ENCODE measurements at regions not wholly inside any gene's neighbourhood (a gene's known extent, or its start where the extent isn't known, plus 50 kb on each side); places are given as distances from the start of the nearest gene placed in this dataset.
A peak's percentile ranks its signal among the peaks of the same experiment; 100 is the strongest.

GRCh38 chr9:129383019-129383560 lies 205.0 kb upstream of the IER5L start:
- Histone ChIP-seq H4K5ac (ENCODE audit: low read depth, low read length) (peak overlapping the region; percentile 47; the same call in 1 of the 2 replicates), H3K79me1 (ENCODE audit: low read depth in 1 of 2, low read length in 2 of 2) (no peaks in the 10 kb centered on the region), H3K9me3 (ENCODE audit: control insufficient read depth, insufficient read depth, low read length) (no peaks in the 10 kb centered on the region), H2BK5ac (ENCODE audit: low read depth, low read length, poor library complexity, severe bottlenecking) (no peak overlapping the region), H3K36me3 (ENCODE audit: control insufficient read depth, insufficient read depth, low read length) (no peaks in the 10 kb centered on the region), H2AK5ac (ENCODE audit: low read depth, low read length) (no peak overlapping the region), H3K27me3 (ENCODE audit: control insufficient read depth, insufficient read depth, low read length) (peaks cover 15% of the 10 kb centered on the region), H3K14ac (replicated peaks; ENCODE audit: low read depth, low read length) (peak overlapping the region; percentile 55), H3K4me3 (ENCODE audit: insufficient read depth, low read depth, low read length) (peak overlapping the region; percentile 18), H2BK120ac (ENCODE audit: low read depth, low read length) (peak overlapping the region; percentile 39; the same call in 1 of the 2 replicates), H3K56ac (ENCODE audit: extremely low read depth, insufficient read depth, low read length) (no peak overlapping the region), H2AK9ac (replicated peaks; ENCODE audit: low read depth, low read length, poor library complexity) (peak overlapping the region; percentile 87), H3K23ac (ENCODE audit: low read depth, low read length) (no peak overlapping the region), H3K9ac (ENCODE audit: low read depth, low read length) (peak overlapping the region; percentile 77), H4K20me1 (ENCODE audit: insufficient read depth, low read length) (no peaks in the 10 kb centered on the region), H2BK20ac (ENCODE audit: low read depth, low read length) (no peak overlapping the region), H2AFZ (replicated peaks; ENCODE audit: low read length, poor library complexity) (peak overlapping the region; percentile 98), H3K4me2 (ENCODE audit: low read depth, low read length) (peak overlapping the region; percentile 14), H3K9me1 (ENCODE audit: insufficient read depth, low read length) (no peaks in the 10 kb centered on the region; the same call in 1 of the 2 replicates), H3K4me1 (ENCODE audit: control insufficient read depth, insufficient read depth, low read length) (peaks cover 4% of the 10 kb centered on the region; the same call in 1 of the 2 replicates), H2BK15ac (ENCODE audit: low read depth, low read length) (no peak overlapping the region; the same call in 2 of the 3 replicates), H3K18ac (ENCODE audit: low read depth, low read length) (no peak overlapping the region; the same call in 1 of the 2 replicates), H4K8ac (ENCODE audit: low read depth in 2 of 2, low read length in 2 of 2) (peak overlapping the region; percentile 73 to 92; a peak in 2 of 4 replicates), H3K4ac (ENCODE audit: low read depth, low read length) (peak overlapping the region; percentile 41), H3K27ac (ENCODE audit: insufficient read depth, low read length) (no peak overlapping the region), H4K91ac (ENCODE audit: insufficient read depth, low read depth, low read length) (0 out of 2 replicates have a peak overlapping the region, but pooled peaks have one; percentile 72)
- BruUV-seq (replicated peaks), result no TSS peak
- DNase-seq (no peak), ATAC-seq (ENCODE audit: low read depth) (no peak; the same call in 1 of the 2 replicates)
- POLR2A ChIA-PET (ENCODE audit: unreplicated experiment), result no interaction called here
- intact Hi-C loops (cut with micrococcal nuclease) (no loop called here), dilution Hi-C loops (cut with HindIII; ENCODE audit: low sequenced_read_pairs, unreplicated experiment) (no loop called here), in situ Hi-C loops (cut with MboI; ENCODE audit: low sequenced_read_pairs) (no loop called here)
- 43% methylated on average over 6 of the region's 29 CpGs; no CpG with 5 or more reads in 1 of the 2 experiments for WGBS, 2 experiments (ENCODE audit: extremely low coverage in 2 of 2, insufficient read length in 1 of 2)
- TF ChIP-seq CEBPB (IDR thresholded peaks at IDR 0.05; ENCODE audit: low read depth, low read length) (no peak), MXI1 (IDR thresholded peaks at IDR 0.05; ENCODE audit: borderline replicate concordance, low read depth, low read length) (no peak), RCOR1 (IDR thresholded peaks at IDR 0.05; ENCODE audit: insufficient replicate concordance, low read length) (no peak), BHLHE40 (IDR thresholded peaks at IDR 0.05; ENCODE audit: low read depth, low read length) (no peak), RFX5 (IDR thresholded peaks at IDR 0.05; ENCODE audit: low read depth, low read length) (no peak), ELK1 (IDR thresholded peaks at IDR 0.05; ENCODE audit: borderline replicate concordance, low read depth, low read length) (no peak)
- CTCF ChIA-PET, result no interaction called here
